IPS DF 4.7 (cell line): ENCODE measurements at regions not wholly inside any gene's neighbourhood (a gene's known extent, or its start where the extent isn't known, plus 50 kb on each side); places are given as distances from the start of the nearest gene placed in this dataset.
"Not testable (repeated sequence)": the region's sequence is repeated elsewhere in the genome, so short reads cannot be mapped to it uniquely, and the experiment has no call there.

Source experiments
- DNase-seq: peaks from one replicate; pipeline ENCODE4 v3.0.0-alpha.2; 2013; ENCODE audit warnings: low spot score; ENCODE audit errors: extremely low read depth

DNA sequence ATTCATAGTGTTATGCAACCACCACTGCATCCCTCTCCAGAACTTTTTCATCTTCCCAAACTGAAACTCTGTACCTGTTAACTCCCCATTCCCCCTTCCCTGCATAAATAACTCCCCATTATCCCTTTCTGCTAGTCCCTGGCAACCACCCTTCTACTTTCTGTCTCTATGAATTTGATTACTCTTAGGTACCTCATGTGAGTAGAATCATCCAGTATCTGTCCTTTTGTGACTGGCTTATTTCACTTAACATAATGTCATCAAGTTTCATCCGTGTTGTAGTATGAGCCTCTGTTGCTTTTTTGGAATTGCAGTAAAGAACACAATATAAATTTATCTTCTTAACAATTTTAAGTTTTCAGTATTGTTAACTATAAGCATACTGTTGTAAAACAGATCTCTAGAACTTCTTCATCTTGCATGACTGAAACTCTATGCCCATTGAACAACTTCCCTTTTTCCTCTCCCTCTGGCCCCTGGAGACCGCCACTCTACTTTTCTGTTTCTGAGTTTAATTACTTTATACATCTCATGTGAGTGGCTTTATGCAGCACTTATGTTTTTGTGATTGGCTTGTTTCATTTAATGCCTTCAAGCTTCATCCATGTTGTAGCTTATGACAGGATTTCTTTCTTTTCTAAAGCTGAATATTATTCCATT, 87.3 kb upstream of the ABCC4 start:
- DNase-seq = no peak

DNA sequence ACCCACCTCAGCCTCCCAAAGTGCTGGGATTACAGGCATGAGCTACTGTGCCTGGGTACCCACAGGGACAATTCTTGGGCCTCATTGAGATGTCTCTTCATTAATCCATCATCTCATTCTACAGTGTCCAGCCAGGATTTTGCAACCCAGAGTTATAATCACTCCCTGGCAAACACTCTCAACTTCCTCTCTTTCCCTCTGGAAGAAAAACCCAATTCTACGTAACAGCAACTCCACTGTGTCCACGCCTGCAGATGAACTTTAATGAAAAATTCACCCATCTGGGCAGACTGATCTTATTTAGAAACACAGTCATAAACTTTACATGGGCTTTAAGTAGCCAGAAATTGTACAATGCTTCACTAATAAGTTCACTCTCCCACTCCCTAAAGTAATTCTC, 90.1 kb upstream of the ABCC4 start:
- DNase-seq = no peak

DNA sequence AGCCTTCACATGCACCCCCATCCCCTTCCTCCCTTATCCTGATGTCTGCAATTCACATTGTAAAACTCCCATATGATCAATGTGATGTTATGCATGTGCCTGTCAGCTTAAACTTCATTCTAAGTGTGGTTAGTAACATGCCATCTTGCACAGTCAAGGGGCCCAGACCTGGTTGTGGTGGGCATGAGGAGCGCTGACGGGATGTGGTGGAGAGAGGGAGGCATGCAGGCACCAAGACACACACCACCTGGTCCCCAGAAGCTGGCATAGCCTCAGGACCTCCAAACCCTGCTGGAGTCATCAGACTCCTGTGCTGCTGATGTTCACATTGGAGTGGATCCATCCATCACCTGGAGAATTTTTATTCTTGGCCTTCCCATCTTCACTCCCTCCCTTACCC, 90.5 kb upstream of the ABCC4 start:
- no peak for DNase-seq

DNA sequence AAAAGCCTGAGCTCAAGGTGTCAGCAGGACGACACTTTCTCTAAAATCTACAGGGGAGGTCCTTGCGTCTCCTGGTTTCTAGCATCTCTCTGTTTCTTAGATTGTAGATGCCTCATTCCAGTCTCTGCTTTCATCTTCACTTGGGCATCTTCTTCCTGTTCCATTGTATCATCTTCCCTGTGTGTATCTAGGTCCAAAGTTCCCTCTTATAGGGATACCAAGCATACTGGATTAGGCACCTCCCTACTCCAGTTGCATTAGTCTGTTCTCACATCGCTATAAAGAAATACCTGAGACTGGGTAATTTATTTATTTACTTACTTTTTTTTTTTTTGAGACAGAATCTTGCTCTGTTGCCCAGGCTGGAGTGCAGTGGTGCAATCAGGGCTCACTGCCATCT, 91.3 kb upstream of the ABCC4 start:
- DNase-seq = no peak

DNA sequence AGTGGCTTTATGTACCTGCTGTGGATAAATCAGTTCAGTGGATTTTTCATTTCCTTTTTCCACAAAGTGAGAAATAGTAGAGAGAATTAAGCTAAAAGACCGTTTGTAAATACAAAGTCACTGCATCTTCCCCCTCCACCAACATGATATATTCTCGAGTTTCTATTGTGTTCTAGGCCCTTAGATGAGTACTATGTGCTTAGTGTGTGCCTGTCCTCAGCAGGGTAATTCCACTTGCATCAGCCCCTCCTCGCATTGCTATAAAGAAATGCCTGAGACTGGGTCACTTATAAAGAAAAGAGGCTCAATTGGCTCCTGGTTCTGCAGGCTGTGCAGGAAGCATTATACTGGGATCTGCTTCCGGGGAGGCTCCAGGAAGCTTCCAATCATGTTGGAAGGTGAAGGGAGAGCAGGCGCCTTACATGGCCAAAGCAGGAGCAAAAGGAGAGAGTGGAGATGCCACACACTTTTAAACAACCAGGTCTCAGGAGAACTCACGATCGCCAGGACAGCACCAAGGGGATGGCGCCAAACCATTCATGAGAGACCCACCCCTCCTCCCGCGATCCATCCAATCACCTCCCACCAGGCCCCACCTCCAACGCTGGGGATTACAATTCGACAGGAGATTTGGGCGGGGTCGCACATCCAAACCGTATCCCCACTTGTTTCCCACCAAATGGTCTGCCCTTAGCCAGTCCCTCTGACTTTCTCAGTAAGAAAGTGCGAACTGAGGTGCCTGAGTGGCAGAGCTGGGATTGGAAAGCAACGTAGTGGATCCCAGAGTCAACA, 102.3 kb upstream of the ABCC4 start:
- DNase-seq = peak; percentile 36

DNA sequence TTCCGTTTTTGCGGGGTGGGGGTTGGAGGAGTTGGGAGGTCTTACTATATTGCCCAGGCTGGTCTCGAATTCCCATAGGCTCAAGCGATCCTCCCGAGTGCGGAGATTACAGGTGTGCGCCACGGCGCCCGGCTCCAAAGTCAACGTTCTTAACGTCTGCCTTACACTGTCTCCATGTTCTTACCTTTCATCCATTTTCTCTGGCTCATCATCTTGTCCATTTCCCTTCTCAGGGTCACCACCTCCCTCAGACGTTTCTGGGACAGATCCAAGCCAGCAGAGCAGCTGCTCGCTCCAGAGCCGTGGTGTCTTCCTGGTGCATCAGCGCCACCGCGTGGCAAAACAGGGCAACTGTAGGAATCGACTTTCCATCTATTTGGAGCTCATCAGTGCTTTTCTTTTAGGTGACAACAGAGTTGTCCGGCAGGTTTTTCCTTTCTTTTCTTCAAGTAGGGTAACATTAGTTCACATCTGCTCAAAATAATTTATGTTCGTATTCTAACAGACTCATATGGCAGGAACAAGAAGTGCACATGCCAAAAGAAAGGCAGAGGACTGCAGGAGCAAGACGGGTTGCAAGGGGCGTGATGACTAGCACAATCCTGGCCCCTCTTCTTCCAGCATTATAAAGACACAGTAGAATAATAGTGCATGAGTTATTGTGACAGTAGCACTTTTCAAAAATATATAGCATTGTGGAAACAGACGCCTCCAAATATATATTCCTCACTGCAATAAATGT, 103.1 kb upstream of the ABCC4 start:
- DNase-seq = peak; percentile 71

DNA sequence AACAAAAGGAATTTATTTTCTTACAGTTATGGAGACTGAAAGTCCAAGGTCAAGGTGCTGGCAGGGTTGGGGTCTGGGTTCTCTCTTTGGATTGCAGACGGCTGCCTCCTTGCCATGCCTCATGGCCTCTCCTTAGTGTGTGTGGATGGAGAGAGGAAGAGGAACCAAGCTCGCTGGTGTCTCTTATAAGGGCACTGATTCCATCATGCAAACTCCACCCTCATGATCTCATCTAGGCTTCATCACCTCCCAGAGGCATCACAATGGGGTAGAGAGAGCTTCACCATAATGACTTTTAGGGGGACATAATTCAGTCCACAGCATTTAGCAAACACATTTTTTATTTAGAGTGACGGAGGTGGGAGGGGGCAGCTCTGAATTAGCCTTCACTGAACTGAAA, 104.9 kb upstream of the ABCC4 start:
- no peak for DNase-seq

DNA sequence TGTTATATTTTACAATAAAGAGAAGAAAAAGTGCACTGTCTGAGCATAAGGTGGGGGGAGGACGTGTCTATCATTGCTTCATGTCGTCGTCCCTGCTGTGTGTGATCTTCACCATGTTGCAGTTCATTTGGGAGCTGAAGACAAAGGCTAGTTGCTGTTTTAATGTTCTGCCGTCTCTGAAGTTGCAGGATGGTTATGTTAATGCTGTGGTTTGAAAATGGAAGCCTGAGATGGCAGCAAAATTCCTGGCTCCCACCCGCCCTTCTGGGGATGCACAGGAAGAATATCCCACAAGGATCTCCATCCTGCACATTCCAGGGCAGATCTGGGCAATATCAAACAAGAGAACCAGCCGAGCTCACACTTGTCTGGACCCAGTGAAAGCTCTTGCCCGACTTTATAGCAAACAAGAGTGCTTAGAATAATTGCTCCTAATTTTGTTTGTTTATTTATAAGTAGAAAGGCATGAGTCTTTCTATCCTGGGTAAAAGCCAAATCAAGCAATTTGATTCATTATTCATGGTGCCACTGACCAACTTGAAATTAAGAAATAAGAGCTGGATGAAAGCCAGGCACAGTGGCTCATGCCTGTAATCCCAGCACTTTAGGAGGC, 110.3 kb upstream of the ABCC4 start:
- DNase-seq = no peak

DNA sequence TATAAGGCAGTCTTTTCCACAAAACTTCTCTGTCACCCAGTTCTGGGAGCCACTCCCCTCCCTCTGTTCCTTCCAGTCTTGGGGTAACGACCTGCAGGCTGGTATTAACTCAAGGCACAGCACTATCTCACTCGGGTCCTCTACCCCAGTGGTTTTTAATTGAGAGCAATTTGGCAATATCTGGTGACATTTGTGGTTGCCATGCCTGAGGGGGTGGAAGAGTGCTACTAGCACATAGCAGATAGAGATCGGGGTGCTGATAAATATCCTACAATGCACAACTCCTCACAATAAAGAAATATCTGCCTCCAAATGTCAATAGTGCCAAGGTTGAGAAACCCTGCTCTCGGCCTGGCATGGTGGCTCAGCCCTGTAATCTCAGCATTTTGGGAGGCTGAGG, 117.7 kb upstream of the ABCC4 start:
- DNase-seq = no peak

DNA sequence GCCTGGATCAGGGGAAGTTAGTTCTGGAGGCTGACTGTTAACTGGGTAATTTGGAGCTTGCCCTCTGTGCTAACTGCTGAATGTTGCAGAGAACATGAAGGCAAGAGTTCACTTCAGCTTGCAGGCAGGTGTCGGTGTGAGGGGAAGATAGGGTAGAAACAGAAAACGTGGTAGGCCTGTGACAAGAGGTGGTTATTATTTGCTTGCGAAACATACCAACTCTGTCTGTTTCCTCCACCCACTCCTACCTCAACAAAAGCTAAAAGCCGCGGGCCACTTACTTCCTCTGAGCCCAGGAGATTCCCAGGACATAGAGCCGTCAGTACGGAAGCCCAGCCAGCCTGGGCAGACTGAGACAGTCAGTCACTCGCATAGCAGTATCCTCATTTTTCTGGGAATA, 119.2 kb upstream of the ABCC4 start:
- DNase-seq = no peak

DNA sequence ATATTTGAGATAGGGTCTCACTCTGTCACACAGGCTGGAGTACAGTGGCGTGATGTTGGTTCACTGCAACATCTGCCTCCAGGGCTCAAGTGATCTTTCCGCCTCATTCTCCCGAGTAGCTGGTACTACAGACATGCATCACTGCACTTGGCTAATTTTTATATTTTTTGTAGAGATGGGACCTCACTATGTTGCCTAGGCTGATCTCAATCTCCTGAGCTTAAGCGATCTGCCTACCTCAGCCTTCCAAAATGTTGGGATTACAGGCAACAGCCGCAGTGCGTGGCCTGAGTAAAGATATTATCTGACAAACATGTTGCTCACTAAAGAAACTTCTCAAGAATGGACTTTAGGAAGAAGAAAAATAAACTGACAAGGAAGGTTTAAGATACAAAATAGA, 125.4 kb upstream of the ABCC4 start:
- no peak for DNase-seq

DNA sequence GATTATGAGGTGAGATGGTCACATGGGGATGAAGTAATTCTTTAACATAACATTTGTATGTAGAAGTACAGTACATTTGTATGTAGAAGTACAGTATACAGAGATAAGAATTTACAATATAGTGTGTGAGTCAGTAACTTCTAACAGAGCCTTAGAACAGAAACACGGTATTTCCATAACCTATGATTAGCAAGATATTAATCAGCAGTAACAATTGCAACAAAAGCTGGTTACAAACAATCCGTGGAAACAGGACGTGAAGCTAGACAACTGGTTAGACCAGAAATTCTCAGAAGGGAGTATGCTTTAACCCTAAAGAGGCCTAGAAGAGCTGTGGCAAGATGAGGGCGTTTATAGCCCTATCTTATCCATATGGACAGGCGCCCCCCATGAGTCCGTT, 122.0 kb upstream of the CLDN10 start:
- not testable (repeated sequence) for DNase-seq

DNA sequence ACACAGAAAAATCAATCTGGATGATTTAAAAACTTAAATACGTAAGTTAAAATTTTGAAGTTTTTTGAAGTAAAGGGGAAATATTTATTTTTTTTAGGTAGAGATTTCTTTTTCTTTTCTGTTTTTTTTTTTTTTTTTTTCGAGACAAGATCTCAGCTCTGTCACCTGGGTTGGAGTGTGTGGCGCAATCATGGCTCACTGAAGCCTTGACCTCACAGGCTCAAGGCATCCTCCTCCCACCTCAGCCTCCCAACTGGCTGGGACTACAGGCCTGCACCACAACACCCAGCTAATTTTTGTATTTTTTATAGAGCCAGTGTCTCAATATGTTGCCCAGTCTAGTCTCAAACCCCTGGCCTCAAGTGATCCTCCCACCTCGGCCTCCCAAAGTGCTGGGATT, 120.4 kb upstream of the CLDN10 start:
- DNase-seq = no peak

DNA sequence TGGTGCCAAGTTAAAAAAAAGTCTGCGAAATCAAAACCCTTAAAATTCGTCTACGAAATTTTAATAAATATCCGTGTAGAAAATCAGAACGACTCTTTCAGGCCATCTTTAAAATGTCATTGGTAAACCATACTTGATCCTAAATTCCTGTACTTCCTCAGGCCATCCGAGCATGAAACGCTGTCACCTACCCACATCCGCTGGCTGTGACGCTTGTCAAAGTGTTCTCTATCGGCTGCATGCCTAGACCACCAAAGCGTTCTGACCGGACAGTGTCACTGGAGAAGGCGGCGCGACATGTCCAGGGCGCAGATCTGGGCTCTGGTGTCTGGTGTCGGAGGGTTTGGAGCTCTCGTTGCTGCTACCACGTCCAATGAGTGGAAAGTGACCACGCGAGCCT, 119.0 kb upstream of the CLDN10 start:
- no peak for DNase-seq

DNA sequence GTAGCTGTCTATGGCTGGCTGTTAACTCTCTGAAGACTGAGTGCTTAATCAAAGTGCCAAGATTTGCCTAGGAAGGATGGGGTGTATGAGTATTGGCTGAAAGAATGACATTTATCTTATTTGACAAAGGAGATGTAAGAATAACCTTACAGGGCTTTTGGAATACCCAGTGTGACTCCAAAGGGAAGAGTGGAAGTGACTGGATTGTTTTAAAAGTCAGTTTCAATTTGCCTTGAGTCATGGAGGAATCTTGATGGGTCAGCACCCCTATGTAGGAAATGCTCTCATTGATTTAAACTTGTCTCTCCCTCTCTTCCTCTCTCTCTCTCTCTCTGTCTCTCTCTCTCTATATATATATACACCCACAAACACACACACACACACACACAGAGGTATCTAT, 118.4 kb upstream of the CLDN10 start:
- no peak for DNase-seq

DNA sequence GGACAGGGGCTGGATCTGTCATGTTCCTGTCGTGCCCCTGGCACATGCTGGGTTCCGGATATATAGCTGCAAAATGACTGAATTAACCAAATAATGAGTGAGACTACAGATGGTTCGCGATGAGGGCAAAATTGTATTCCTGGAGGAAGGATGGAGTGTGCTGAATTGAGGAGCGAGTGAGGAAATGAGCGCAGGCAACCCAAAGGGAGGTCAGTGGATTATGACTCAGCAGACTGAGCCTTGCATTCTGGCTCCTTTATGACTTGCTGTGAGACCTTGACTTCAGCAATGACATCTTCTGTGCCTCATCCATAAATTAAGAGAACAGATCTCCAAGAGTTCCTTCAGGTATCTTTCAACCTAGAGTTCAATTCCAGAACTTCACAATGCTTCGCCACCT, 115.0 kb upstream of the CLDN10 start:
- DNase-seq = no peak

DNA sequence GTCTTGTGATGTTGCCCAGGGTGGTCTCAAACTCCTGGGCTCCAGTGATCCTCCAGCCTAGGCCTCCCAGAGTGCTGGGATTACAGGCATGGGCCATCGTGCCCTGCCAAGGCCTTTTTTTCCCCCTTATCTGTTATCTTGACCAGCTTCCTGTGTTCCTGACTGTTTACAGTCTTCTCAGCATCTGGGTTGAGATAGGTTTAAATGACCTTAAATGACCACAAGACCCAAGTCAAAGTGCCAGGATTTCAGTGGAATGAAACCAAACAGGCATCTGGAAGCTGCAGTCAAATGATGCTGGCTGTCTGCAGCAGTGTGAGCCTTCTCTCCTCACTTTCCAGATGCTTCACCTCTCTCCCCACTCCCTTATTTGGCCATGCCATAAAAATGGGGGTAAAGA, 114.2 kb upstream of the CLDN10 start:
- DNase-seq = no peak

DNA sequence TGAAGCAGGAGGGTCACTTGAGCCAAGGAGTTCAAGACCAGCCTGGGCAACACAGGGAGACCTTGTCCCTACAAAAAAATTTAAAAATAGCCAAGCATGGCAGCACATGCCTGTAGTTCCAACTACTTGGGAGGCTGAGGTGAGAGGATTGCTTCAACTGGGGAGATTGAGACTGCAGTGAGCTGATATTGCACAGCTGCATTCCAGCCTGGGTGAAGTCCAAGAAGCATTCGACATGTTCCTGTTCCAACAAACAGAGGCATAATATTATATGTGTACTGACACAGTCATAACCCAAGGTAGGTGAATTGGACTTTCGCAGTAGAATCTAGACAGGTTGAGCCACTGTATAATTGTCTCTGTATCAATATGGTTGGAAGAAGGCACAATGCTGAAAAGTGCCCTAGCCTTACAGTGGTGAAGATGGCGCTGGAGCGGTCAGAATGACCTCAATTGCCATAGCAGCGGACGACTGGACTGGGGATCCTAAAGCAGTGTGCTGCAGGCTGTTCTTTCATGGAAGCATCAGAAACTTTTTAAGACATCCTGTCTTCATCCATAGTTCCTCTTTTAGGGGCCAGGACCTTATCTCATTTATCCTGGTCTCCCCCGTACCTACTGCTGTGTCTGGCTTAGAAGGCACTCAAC, 112.0 kb upstream of the CLDN10 start:
- DNase-seq = no peak

DNA sequence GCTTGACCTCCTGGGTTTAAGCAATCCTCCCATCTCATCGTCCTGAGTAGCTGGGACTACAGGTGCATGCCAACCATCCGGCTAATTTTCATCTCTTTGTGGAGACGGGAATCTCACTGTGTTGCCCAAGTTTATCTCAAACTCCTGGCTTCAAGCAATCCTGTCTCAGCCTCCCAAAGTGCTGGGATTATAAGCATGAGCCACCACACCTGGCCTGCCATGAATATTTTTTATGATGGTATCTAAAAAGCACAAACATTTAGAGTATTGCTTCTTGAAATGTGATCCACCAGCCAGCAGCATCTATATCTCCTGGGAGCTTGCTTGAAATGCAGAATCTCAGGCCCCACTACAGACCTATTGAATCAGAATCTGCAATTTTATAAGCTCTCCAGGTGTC, 111.2 kb upstream of the CLDN10 start:
- DNase-seq = no peak

DNA sequence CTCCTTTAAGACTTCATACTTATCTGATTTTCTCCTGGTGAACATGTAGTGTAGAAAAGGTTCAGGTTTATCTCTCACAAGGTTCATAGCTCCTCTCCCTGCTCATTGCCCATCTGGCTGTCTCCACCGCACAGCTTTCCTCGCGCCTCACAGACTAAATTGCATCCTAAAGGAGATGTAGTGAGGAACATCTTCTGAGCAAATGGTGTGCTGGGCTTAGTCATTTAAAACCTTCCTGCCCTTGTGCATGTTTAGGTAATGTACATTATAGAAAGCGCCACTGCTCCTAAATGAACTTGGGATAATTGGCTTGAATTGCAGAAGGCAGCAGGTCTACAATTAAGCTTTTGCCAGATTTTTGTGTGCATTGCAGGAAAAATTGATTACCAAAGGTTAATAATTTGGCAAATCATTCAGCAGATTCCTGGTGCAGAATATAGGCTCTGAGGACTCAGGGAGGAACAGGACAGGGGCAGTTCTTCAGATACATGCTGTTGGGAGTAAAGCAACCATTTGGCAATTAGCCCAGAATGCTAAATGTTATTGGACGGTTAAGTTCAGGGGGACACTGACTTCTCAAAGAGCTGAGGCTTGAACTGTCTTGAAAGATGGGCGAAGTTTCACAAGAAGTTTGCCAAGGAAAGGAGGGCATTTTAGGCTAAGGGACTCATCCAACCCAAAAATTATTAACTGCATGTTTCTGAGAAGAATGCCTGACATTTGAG, 108.4 kb upstream of the CLDN10 start:
- no peak for DNase-seq

DNA sequence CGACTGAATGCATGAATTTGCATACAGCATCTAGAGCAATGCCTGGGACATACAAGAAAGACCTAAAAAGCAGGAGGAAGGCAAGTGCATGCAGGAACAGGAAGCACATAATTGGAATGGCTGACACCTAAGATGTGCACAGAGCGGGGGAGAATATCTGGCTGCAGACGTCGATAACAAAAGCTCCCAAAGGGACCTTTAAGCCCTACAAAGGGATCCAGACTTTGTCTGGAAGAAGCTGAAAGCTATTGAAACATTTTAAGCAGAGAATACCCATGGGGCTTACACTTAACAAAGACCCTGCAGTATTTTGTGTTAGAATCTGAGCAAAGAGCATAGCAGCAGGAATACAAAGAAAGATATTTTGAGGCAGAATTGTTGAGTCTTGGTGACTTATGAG, 107.4 kb upstream of the CLDN10 start:
- no peak for DNase-seq
